SK-N-SH (cell line): ENCODE measurements at regions not wholly inside any gene's neighbourhood (a gene's known extent, or its start where the extent isn't known, plus 50 kb on each side); places are given as distances from the start of the nearest gene placed in this dataset.
A peak's percentile ranks its signal among the peaks of the same experiment; 100 is the strongest.

Experiments used
- CTCF ChIA-PET: fragments of 300-600, 350-600 bp; formaldehyde crosslinking; extraction: SDS; loops from one replicate; lab custom pipeline; 2021; lab: Yijun Ruan, JAX
- POLR2A ChIA-PET: fragments of 350-600 bp; sonication (Branson Sonifier 250); formaldehyde crosslinking; extraction: SDS; loops from one replicate; lab custom pipeline; 2020; ENCODE audit warnings: antibody characterized with exemption, inconsistent platforms; lab: Yijun Ruan, JAX
- DNase-seq: peaks from one replicate; pipeline ENCODE4 v3.0.0; 2012
- H2AFZ ChIP-seq: fragments of 200-600 bp; sonication (generic); 2 replicates; pipeline ENCODE4 v1.8.1; 2016; ENCODE audit warnings: antibody characterized with exemption, mild to moderate bottlenecking, low read depth
- H3F3A ChIP-seq: fragments of 200-600 bp; sonication (generic); replicated peaks from 2 replicates; pipeline ENCODE3; 2016; ENCODE audit warnings: antibody characterized with exemption, mild to moderate bottlenecking; ENCODE audit not compliant: insufficient read depth
- H3K27ac ChIP-seq, 2 experiments: fragments of 200-500 bp in 1 of 2; fragments of 200-600 bp in 1 of 2; sonication (Bioruptor generic) in 1 of 2; sonication (generic), shearing (Covaris generic) in 1 of 2; 2 replicates each; pipeline versions ENCODE4 v1.5.1 to v1.6.1; 2014 to 2016; ENCODE audit warnings: low read depth in 2 of 2, inconsistent platforms in 1 of 2, low read length in 1 of 2, mild to moderate bottlenecking in 1 of 2, mixed read lengths in 1 of 2
- H3K27me3 ChIP-seq: fragments of 200-600 bp; sonication (generic), shearing (Covaris generic); 2 replicates; pipeline ENCODE4 v1.6.1; 2016; ENCODE audit warnings: mixed run types; ENCODE audit not compliant: insufficient read depth
- H3K36me3 ChIP-seq, 2 experiments: fragments of 200-500 bp in 1 of 2; fragments of 200-600 bp in 1 of 2; sonication (Bioruptor generic) in 1 of 2; sonication (generic) in 1 of 2; replicated peaks in 1 of 2; 2 replicates each; pipeline versions ENCODE3 to v1.5.1; 2014 to 2016; ENCODE audit warnings: low read length in 1 of 2, mild to moderate bottlenecking in 1 of 2; ENCODE audit not compliant: insufficient read depth in 2 of 2, control insufficient read depth in 1 of 2
- H3K4me1 ChIP-seq, 2 experiments: fragments of 200-500 bp in 1 of 2; fragments of 200-600 bp in 1 of 2; sonication (Bioruptor generic) in 1 of 2; sonication (generic), shearing (Covaris generic) in 1 of 2; 2 replicates each; pipeline versions ENCODE4 v1.5.1 to v1.6.1; 2014 to 2016; ENCODE audit warnings: low read depth in 1 of 2, low read length in 1 of 2, mixed run types in 1 of 2; ENCODE audit not compliant: insufficient read depth in 2 of 2, control insufficient read depth in 1 of 2
- H3K4me2 ChIP-seq: fragments of 200-600 bp; sonication (generic), shearing (Covaris generic); 2 replicates; pipeline ENCODE4 v1.6.1; 2017; ENCODE audit warnings: mixed run types
- H3K4me3 ChIP-seq, 2 experiments: fragments of 200-500 bp in 1 of 2; fragments of 200-600 bp in 1 of 2; sonication (Bioruptor generic) in 1 of 2; sonication (generic), shearing (Covaris generic) in 1 of 2; 2 replicates each; pipeline versions ENCODE4 v1.5.1 to v1.8.1; 2014 to 2016; ENCODE audit warnings: low read depth in 2 of 2, inconsistent platforms in 1 of 2, low read length in 1 of 2, mild to moderate bottlenecking in 1 of 2, mixed read lengths in 1 of 2, moderate library complexity in 1 of 2
- H3K79me2 ChIP-seq: fragments of 200-600 bp; sonication (generic); 2 replicates; pipeline ENCODE4 v1.8.1; 2017; ENCODE audit warnings: mild to moderate bottlenecking; ENCODE audit not compliant: insufficient read depth
- H3K9ac ChIP-seq: fragments of 200-600 bp; sonication (generic); 2 replicates; pipeline ENCODE4 v1.6.1; 2017; ENCODE audit warnings: mixed run types
- H3K9me2 ChIP-seq: fragments of 200-600 bp; sonication (generic); 2 replicates; pipeline ENCODE4 v1.6.1; 2017; ENCODE audit warnings: mixed run types
- H3K9me3 ChIP-seq: fragments of 200-600 bp; sonication (generic); 2 replicates; pipeline ENCODE4 v1.6.1; 2017; ENCODE audit warnings: mixed run types, mild to moderate bottlenecking, moderate library complexity
- H4K20me1 ChIP-seq: fragments of 200-600 bp; sonication (generic); 2 replicates; pipeline ENCODE4 v1.6.1; 2017; ENCODE audit warnings: mild to moderate bottlenecking, mixed run types; ENCODE audit not compliant: insufficient read depth
- CHD2 ChIP-seq: fragments of 150-350 bp; IDR thresholded peaks from 2 replicates; pipeline ENCODE4 v1.6.1; 2018; ENCODE audit warnings: low read length; ENCODE audit not compliant: partially characterized antibody
- CTCF ChIP-seq: fragments of 200-600 bp; sonication (generic); IDR thresholded peaks from 2 replicates; pipeline ENCODE4 v1.6.1; 2017; ENCODE audit warnings: antibody characterized with exemption, mild to moderate bottlenecking, moderate library complexity
- GABPA ChIP-seq: IDR thresholded peaks from 2 replicates; pipeline ENCODE4 v1.4.0; 2012; ENCODE audit warnings: low read depth, mild to moderate bottlenecking
- GATA2 ChIP-seq: sonication (generic); formaldehyde crosslinking; IDR thresholded peaks from 2 replicates; pipeline ENCODE4 v1.5.0; 2020; ENCODE audit warnings: mild to moderate bottlenecking, missing genetic modification reagents
- NFIC ChIP-seq: IDR thresholded peaks from 2 replicates; pipeline ENCODE4 v1.4.0; 2012; ENCODE audit warnings: borderline replicate concordance
- NRF1 ChIP-seq: IDR thresholded peaks from 2 replicates; pipeline ENCODE4 v1.6.1; 2012; ENCODE audit warnings: low read depth, mild to moderate bottlenecking, low read length
- POLR2AphosphoS5 ChIP-seq: IDR thresholded peaks from 2 replicates; pipeline ENCODE4 v1.6.1; 2012; ENCODE audit warnings: low read depth, low read length
- SIN3A ChIP-seq: IDR thresholded peaks from 2 replicates; pipeline ENCODE4 v1.6.1; 2012; ENCODE audit warnings: low read depth, mild to moderate bottlenecking, low read length, moderate library complexity, borderline replicate concordance
- TAF1 ChIP-seq: IDR thresholded peaks from 2 replicates; pipeline ENCODE4 v1.6.1; 2012; ENCODE audit warnings: low read depth, mild to moderate bottlenecking, low read length, moderate library complexity, borderline replicate concordance
- YY1 ChIP-seq: IDR thresholded peaks from 2 replicates; pipeline ENCODE4 v1.4.0; 2012; ENCODE audit warnings: low read depth, mild to moderate bottlenecking
- WGBS: methylation state at CpG from one replicate; pipeline ENCODE4 v1.1.6; 2017; ENCODE audit warnings: low lambda C conversion rate; 5-methylcytosine and 5-hydroxymethylcytosine counted together

- Histone ChIP-seq H3K36me3 (no peaks in the 10 kb centered on the region), H3K27me3 (no peaks in the 10 kb centered on the region), H3K27ac (no peak overlapping the region), H3F3A (no peaks in the 10 kb centered on the region), H4K20me1 (no peaks in the 10 kb centered on the region), H3K4me3 (no peak overlapping the region), H3K9me3 (no peaks in the 10 kb centered on the region), H3K79me2 (no peaks in the 10 kb centered on the region), H2AFZ (no peak overlapping the region), H3K9me2 (no peaks in the 10 kb centered on the region), H3K4me2 (no peak overlapping the region), H3K4me1 (no peaks in the 10 kb centered on the region), H3K9ac (no peak overlapping the region)
- no peak for DNase-seq
- WGBS, result 71% methylated on average over 5 of the region's 5 CpGs
- POLR2A ChIA-PET, result no interaction called here
- TF ChIP-seq GATA2 (CRISPR knock-in tag), result no peak
- CTCF ChIA-PET, result interaction anchor here (1.0 kb wide), 1 partner anchor 28 kb away, joined by 3 read pairs; no protein-coding TSS in a partner anchor
Observed at GRCh38 chr1:200265881-200266280, 144.0 kb downstream of the ZNF281 start.

DNA sequence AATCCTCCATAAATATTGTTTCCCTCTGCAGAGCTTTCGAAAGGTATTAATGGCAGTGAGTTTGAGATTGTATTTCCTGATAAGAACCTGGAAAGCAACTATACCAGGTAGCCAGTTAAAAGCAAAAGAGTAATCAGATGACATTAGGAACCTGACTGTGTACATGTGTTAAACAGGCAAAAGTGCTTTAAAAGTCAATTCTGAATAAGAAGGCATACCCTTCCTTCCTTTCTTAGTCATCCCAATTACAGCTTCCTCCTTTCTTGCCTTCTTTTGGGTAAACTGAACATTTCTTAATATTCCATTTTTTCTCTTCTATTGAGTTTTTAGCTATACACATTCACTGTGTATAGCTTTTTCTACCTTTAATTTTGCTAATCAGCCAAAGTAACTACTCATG is 144.7 kb downstream of the ZNF281 start:
- no peak for DNase-seq
- Histone ChIP-seq H3K36me3 (no peaks in the 10 kb centered on the region), H3K4me1 (no peaks in the 10 kb centered on the region), H3K79me2 (no peaks in the 10 kb centered on the region), H3F3A (no peaks in the 10 kb centered on the region), H3K27ac (no peak overlapping the region), H3K9ac (no peak overlapping the region), H3K9me2 (no peaks in the 10 kb centered on the region), H3K9me3 (no peaks in the 10 kb centered on the region), H4K20me1 (no peaks in the 10 kb centered on the region), H3K27me3 (no peaks in the 10 kb centered on the region), H3K4me2 (no peak overlapping the region), H3K4me3 (no peak overlapping the region), H2AFZ (no peak overlapping the region)
- WGBS, result 74% methylated on average over 1 of the region's 1 CpG
- ChIA-PET CTCF (interaction anchor here (1.0 to 2.3 kb wide), 2 partner anchors 15 to 29 kb away, joined by 3 to 10 read pairs; no protein-coding TSS in a partner anchor), POLR2A (no interaction called here)
- no peak for TF ChIP-seq GABPA

DNA sequence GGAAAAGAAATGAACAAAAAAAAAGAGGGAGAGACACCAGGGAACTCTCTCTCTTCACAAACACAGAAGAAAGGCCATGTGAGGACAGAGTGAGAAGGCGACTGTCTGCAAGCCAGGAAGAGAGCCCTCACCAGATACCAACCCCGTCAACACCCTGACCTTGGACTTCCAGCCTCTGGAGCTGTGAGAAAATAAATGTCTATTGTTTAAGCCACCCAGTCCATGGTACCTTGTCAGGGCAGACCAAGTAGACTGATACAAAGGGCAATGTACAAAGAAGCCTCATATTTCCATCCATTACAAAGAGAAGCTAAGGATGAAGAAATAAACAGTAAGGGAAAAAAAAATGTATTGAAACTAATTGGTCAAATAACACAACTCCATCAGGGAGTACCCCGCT is 146.6 kb downstream of the ZNF281 start:
- POLR2A ChIA-PET, result no interaction called here

DNA sequence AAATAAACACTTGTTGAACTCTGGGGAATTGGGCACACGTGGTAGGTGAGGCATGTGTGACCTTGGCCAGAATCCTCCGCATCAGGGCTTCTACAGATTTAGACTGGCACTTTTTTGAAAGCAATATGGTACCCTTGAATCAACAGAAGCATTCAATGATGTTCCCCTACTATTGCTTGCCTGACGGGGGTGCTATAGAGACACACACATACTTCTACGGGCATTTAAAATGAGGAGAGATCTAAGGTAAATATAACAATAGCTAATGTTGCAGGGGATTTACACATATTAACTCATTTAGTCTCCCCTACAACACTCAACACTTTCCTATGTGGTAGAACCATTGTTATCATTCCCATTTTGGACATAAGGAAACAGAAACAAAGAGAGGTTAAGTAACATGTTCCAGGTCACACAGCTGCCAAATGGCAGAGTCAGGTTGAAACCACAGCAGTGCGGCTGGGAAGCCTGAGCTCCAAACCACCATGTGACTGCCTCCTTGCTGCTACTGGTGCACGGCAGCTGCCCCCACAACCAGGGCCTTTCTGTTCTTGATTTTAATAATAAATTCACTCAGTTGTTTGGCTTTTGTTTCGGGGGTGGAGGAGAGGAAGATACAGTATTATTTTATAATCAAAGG is 147.4 kb downstream of the ZNF281 start:
- H3K36me3 ChIP-seq, result no peaks in the 10 kb centered on the region
- TF ChIP-seq TAF1 (no peak), CTCF (peak; percentile 17; the same call in 1 of the 2 replicates)
- TF ChIP-seq, all 33 proteins: peak for 1
- Histone ChIP-seq H3K79me2 (no peaks in the 10 kb centered on the region), H2AFZ (no peak overlapping the region), H3K4me3 (no peak overlapping the region), H3K9me3 (no peaks in the 10 kb centered on the region), H3K4me2 (no peak overlapping the region), H3K9me2 (no peaks in the 10 kb centered on the region), H3K27me3 (no peaks in the 10 kb centered on the region), H3K27ac (no peak overlapping the region), H4K20me1 (no peaks in the 10 kb centered on the region), H3F3A (no peaks in the 10 kb centered on the region), H3K9ac (no peak overlapping the region), H3K4me1 (no peaks in the 10 kb centered on the region)
- ChIA-PET CTCF (interaction anchor here (1.5 kb wide), 1 partner anchor 248 kb away, joined by 4 read pairs; no protein-coding TSS in a partner anchor), POLR2A (no interaction called here)
- DNase-seq, result no peak
- 79% methylated on average over 7 of the region's 7 CpGs for WGBS

More for the DNA sequence above, 146.6 kb downstream of the ZNF281 start:
- Histone ChIP-seq H3K9me3 (no peaks in the 10 kb centered on the region), H3K27ac (no peak overlapping the region), H3K4me2 (no peak overlapping the region), H3K36me3 (no peaks in the 10 kb centered on the region), H3K9ac (no peak overlapping the region), H3K4me3 (no peak overlapping the region), H3K9me2 (no peaks in the 10 kb centered on the region), H3K27me3 (no peaks in the 10 kb centered on the region), H3K79me2 (no peaks in the 10 kb centered on the region), H3F3A (no peaks in the 10 kb centered on the region), H3K4me1 (no peaks in the 10 kb centered on the region), H2AFZ (no peak overlapping the region), H4K20me1 (no peaks in the 10 kb centered on the region)
- WGBS, result 77% methylated on average over 3 of the region's 3 CpGs
- CTCF ChIA-PET, result interaction anchor here (0.8 to 2.3 kb wide), 4 partner anchors 12 to 247 kb away, joined by 3 to 10 read pairs (median 4); no protein-coding TSS in a partner anchor
- TF ChIP-seq NFIC (no peak), CHD2 (no peak), NRF1 (no peak), YY1 (no peak), SIN3A (no peak), POLR2AphosphoS5 (no peak)
- no peak for DNase-seq
